ENCODE measurements at regions not wholly inside any gene's neighbourhood (a gene's known extent, or its start where the extent isn't known, plus 50 kb on each side); places are given as distances from the start of the nearest gene placed in this dataset.

GRCh38 chr3:194284351-194284750, 66.8 kb downstream of the CPN2 start:
- no peak for DNase-seq (ENCODE audit: low read depth)

GRCh38 chr3:194285024-194285849, 65.9 kb downstream of the CPN2 start:
- no peak overlapping the region for H3K4me3 ChIP-seq (ENCODE audit: low read depth, low read length)
- no peak for TF ChIP-seq CTCF (conservative IDR thresholded peaks at IDR 0.05; ENCODE audit: low read depth, low read length)
- DNase-seq (ENCODE audit: low read depth): peak; percentile 73

More at GRCh38 chr3:194284351-194284750, 66.8 kb downstream of the CPN2 start:
- H3K4me3 ChIP-seq (ENCODE audit: low read depth, low read length): no peak overlapping the region
- no peak for TF ChIP-seq CTCF (conservative IDR thresholded peaks at IDR 0.05; ENCODE audit: low read depth, low read length)

GRCh38 chr3:194285850-194286197, 65.3 kb downstream of the CPN2 start:
- DNase-seq (ENCODE audit: low read depth): peak; percentile 57
- no peak for TF ChIP-seq CTCF (conservative IDR thresholded peaks at IDR 0.05; ENCODE audit: low read depth, low read length)

GRCh38 chr3:194286375-194287146, 64.6 kb downstream of the CPN2 start:
- no peak for DNase-seq (ENCODE audit: low read depth)
- H3K4me3 ChIP-seq (ENCODE audit: low read depth, low read length): no peak overlapping the region
- TF ChIP-seq CTCF (conservative IDR thresholded peaks at IDR 0.05; ENCODE audit: low read depth, low read length): no peak

More at GRCh38 chr3:194285850-194286197, 65.3 kb downstream of the CPN2 start:
- no peak overlapping the region for H3K4me3 ChIP-seq (ENCODE audit: low read depth, low read length)

- DNase-seq (ENCODE audit: low read depth): no peak
- no peak overlapping the region for H3K4me3 ChIP-seq (ENCODE audit: low read depth, low read length)
- no peak for TF ChIP-seq CTCF (conservative IDR thresholded peaks at IDR 0.05; ENCODE audit: low read depth, low read length)
Observed at GRCh38 chr3:194287374-194287773, 63.8 kb downstream of the CPN2 start.

GRCh38 chr3:194287977-194288706, 63.0 kb downstream of the CPN2 start:
- TF ChIP-seq CTCF (conservative IDR thresholded peaks at IDR 0.05; ENCODE audit: low read depth, low read length): peak; percentile 3
- no peak overlapping the region for H3K4me3 ChIP-seq (ENCODE audit: low read depth, low read length)
- no peak for DNase-seq (ENCODE audit: low read depth)
